ENCODE measurements at regions not wholly inside any gene's neighbourhood (a gene's known extent, or its start where the extent isn't known, plus 50 kb on each side); places are given as distances from the start of the nearest gene placed in this dataset.

DNA sequence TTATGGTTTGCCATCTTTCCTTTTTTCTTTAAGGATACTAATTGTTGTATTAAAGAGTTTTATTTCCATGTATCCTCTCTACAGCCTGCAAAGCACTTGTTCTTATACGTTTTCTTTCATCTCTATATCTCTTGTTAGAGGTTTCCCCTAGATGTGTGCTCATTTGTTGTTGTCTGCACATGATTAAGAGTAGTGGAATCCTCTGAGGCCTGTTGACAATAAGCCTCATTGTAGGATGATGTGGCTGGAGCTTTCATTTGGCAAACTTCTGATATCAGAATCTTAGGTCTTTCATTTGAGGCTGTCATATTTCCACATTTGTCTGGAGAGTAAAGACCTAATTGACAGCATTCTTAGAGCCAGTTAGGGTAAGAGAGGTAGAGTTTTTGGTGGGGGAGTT lies 506.0 kb downstream of the DIPK2A start:
- Histone ChIP-seq H3K4me3 (no peak overlapping the region), H3K4me1 (replicated peaks) (no peaks in the 10 kb centered on the region), H3K27ac (no peak overlapping the region), H3K9me3 (no peaks in the 10 kb centered on the region), H3K27me3 (replicated peaks; ENCODE audit: insufficient read depth) (no peaks in the 10 kb centered on the region), H3K36me3 (no peaks in the 10 kb centered on the region)
- intact Hi-C loops (cut with DNase I): no loop called here
- no peak for DNase-seq (ENCODE audit: low spot score)
- 89% methylated on average over 1 of the region's 1 CpG for WGBS
- TF ChIP-seq POLR2AphosphoS5 (IDR thresholded peaks at IDR 0.05): no peak
- TF ChIP-seq, protein P1, sequence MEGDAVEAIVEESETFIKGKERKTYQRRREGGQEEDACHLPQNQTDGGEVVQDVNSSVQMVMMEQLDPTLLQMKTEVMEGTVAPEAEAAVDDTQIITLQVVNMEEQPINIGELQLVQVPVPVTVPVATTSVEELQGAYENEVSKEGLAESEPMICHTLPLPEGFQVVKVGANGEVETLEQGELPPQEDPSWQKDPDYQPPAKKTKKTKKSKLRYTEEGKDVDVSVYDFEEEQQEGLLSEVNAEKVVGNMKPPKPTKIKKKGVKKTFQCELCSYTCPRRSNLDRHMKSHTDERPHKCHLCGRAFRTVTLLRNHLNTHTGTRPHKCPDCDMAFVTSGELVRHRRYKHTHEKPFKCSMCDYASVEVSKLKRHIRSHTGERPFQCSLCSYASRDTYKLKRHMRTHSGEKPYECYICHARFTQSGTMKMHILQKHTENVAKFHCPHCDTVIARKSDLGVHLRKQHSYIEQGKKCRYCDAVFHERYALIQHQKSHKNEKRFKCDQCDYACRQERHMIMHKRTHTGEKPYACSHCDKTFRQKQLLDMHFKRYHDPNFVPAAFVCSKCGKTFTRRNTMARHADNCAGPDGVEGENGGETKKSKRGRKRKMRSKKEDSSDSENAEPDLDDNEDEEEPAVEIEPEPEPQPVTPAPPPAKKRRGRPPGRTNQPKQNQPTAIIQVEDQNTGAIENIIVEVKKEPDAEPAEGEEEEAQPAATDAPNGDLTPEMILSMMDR (IDR thresholded peaks at IDR 0.05): no peak
- no peak for TF ChIP-seq POLR2A (IDR thresholded peaks at IDR 0.05)

DNA sequence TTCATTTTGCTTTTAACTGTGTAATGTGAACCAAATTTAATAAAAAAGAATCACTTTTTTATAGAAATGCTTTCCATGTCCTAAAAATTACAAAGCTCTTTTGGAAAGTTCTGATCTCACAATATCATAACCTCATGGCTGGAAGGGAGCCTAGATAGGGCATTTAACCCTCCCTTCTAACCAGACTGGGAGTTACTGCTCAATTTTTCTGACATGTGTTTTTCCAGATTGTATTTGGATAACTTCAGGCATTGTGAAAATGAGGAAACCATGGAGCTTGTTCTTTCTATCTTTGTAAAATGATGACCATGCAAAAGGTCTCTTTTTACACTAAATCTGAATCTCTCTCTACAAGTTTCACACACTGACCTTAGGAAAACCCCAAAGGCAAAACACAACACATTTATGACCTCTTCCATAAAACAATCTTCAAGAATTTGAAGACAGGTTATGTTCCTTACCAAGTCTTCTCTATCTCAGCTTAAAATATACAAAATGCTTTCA lies 508.8 kb downstream of the DIPK2A start:
- Histone ChIP-seq H3K27me3 (replicated peaks; ENCODE audit: insufficient read depth) (no peaks in the 10 kb centered on the region), H3K4me3 (no peak overlapping the region), H3K27ac (no peak overlapping the region), H3K36me3 (no peaks in the 10 kb centered on the region), H3K9me3 (no peaks in the 10 kb centered on the region), H3K4me1 (replicated peaks) (no peaks in the 10 kb centered on the region)
- TF ChIP-seq POLR2A (IDR thresholded peaks at IDR 0.05) (no peak), POLR2AphosphoS5 (IDR thresholded peaks at IDR 0.05) (no peak)
- TF ChIP-seq, protein P1 (IDR thresholded peaks at IDR 0.05): no peak
- no peak for DNase-seq (ENCODE audit: low spot score)
- intact Hi-C loops (cut with DNase I): no loop called here

DNA sequence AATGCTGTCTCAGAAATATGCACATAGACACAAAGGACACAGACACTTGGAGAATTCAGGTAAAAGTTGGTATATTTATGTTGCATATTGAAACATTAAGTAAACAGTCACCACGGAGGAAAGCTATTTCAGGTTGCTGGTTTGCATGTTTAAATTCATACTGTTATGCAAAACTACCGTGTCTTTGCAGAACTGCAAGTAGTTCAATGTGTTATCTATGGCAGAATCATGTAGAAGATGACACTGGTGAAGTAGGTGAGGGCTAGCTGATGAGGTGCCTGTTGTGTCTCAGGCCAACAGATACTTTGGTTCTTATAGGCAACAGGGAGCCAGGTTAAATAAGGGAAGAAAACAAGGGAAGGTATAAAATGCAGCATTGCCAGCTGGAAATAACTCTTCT lies 511.3 kb downstream of the DIPK2A start:
- 46% methylated on average over 2 of the region's 2 CpGs for WGBS
- H3K4me3 ChIP-seq: no peak overlapping the region
- TF ChIP-seq, protein P1 (IDR thresholded peaks at IDR 0.05): no peak
- TF ChIP-seq POLR2AphosphoS5 (IDR thresholded peaks at IDR 0.05): no peak
- no peak for TF ChIP-seq POLR2A (IDR thresholded peaks at IDR 0.05)

DNA sequence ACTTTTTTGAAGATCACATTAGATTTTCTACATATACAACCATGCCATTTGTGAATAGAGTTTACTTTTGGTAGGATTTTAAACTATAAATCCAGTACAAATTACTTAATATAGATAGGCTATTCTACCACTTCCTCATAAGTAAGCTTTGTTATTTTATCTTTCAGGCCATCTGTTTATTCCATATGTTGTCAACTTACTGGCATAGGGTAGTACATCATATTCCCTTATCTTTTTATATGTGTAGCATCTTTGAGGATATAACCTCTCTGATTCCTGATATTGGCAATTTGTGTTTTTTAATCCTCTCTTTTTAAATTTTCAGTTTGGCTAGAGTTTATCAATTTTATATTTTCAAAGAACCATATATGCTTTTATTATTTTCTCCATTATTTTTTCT lies 515.4 kb downstream of the DIPK2A start:
- Histone ChIP-seq H3K9me3 (no peaks in the 10 kb centered on the region), H3K27ac (no peak overlapping the region), H3K36me3 (no peaks in the 10 kb centered on the region), H3K4me1 (replicated peaks) (no peaks in the 10 kb centered on the region), H3K4me3 (no peak overlapping the region), H3K27me3 (replicated peaks; ENCODE audit: insufficient read depth) (no peaks in the 10 kb centered on the region)
- intact Hi-C loops (cut with DNase I): no loop called here
- DNase-seq (ENCODE audit: low spot score): no peak
- TF ChIP-seq, protein P1 (IDR thresholded peaks at IDR 0.05): no peak
- TF ChIP-seq POLR2A (IDR thresholded peaks at IDR 0.05) (no peak), POLR2AphosphoS5 (IDR thresholded peaks at IDR 0.05) (no peak)

More for the DNA sequence above, 511.3 kb downstream of the DIPK2A start:
- no peaks in the 10 kb centered on the region for H3K4me1 ChIP-seq (replicated peaks)
- no peaks in the 10 kb centered on the region for H3K36me3 ChIP-seq
- no peak for DNase-seq (ENCODE audit: low spot score)
- H3K9me3 ChIP-seq: no peaks in the 10 kb centered on the region
- H3K27ac ChIP-seq: no peak overlapping the region
- intact Hi-C loops (cut with DNase I): no loop called here
- H3K27me3 ChIP-seq (replicated peaks; ENCODE audit: insufficient read depth): no peaks in the 10 kb centered on the region

DNA sequence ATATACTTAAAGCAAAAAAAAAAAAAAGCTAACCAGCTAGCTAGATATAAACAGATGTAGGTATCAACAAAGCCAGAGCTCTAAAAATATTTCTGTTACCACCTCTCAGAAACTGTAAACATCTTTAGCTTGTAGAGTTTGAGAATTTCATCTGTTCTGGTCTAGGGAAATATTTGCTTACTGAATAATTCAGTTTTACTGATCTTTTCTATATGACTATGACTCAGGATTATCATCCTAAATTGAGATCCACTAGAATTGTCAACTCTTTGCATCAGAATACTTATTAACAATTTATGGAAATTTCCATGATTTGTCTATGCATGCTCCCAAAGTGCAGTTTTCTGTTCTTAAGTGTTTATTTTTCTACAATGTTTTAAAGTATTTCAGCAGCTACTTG lies 517.3 kb downstream of the DIPK2A start:
- no peaks in the 10 kb centered on the region for H3K27me3 ChIP-seq (replicated peaks; ENCODE audit: insufficient read depth)
- no peak overlapping the region for H3K4me3 ChIP-seq
- no peaks in the 10 kb centered on the region for H3K4me1 ChIP-seq (replicated peaks)
- H3K9me3 ChIP-seq: no peaks in the 10 kb centered on the region
- H3K27ac ChIP-seq: no peak overlapping the region
- DNase-seq (ENCODE audit: low spot score): no peak
- H3K36me3 ChIP-seq: no peaks in the 10 kb centered on the region
- TF ChIP-seq, protein P1 (IDR thresholded peaks at IDR 0.05): no peak
- TF ChIP-seq POLR2A (IDR thresholded peaks at IDR 0.05) (no peak), POLR2AphosphoS5 (IDR thresholded peaks at IDR 0.05) (no peak)
- intact Hi-C loops (cut with DNase I): no loop called here
